NCI-H2081 (cell line): ENCODE measurements at regions not wholly inside any gene's neighbourhood (a gene's known extent, or its start where the extent isn't known, plus 50 kb on each side); places are given as distances from the start of the nearest gene placed in this dataset.

Source experiments
- DNase-seq, 2 experiments: peaks; one replicate each; lab custom pipeline; 2025; lab: John Stamatoyannopoulos, UW

- peak; percentile 68 to 84 for DNase-seq
Measured at GRCh38 chr3:39000008-39000450, 51.7 kb downstream of the SCN11A start.

- DNase-seq: no peak
Measured at GRCh38 chr3:38998086-38998485, 53.7 kb downstream of the SCN11A start.

- no peak for DNase-seq
Measured at GRCh38 chr3:38996193-38996592, 55.6 kb downstream of the SCN11A start.

GRCh38 chr3:38994251-38994650 is 57.5 kb downstream of the SCN11A start:
- no peak for DNase-seq

GRCh38 chr3:38992117-38992760 is 59.5 kb downstream of the SCN11A start:
- DNase-seq: no peak

- no peak for DNase-seq
Measured at GRCh38 chr3:38990621-38991020, 61.1 kb downstream of the SCN11A start.

- DNase-seq: no peak
Measured at GRCh38 chr3:38989917-38990510, 61.7 kb downstream of the SCN11A start.

- no peak for DNase-seq
Measured at GRCh38 chr3:38988955-38989354, 62.8 kb downstream of the SCN11A start.

GRCh38 chr3:38987456-38987855 is 64.3 kb downstream of the SCN11A start:
- no peak for DNase-seq

GRCh38 chr3:38986901-38987300 is 64.8 kb downstream of the SCN11A start:
- no peak for DNase-seq

GRCh38 chr3:38985981-38986380 is 65.8 kb downstream of the SCN11A start:
- no peak for DNase-seq

- no peak for DNase-seq
Measured at GRCh38 chr3:38985581-38985980, 66.2 kb downstream of the SCN11A start.

- DNase-seq: no peak
Measured at GRCh38 chr3:38984731-38985130, 67.0 kb downstream of the SCN11A start.

GRCh38 chr3:38984110-38984509 is 67.6 kb downstream of the SCN11A start:
- DNase-seq: no peak

- DNase-seq: no peak
Measured at GRCh38 chr3:38980938-38981337, 70.8 kb downstream of the SCN11A start.

- DNase-seq: no peak
Measured at GRCh38 chr3:38978729-38979128, 73.0 kb downstream of the SCN11A start.

GRCh38 chr3:38970851-38971638 is 80.7 kb downstream of the SCN11A start:
- DNase-seq: no peak

GRCh38 chr3:38969317-38970235 is 82.2 kb downstream of the SCN11A start:
- DNase-seq: no peak

GRCh38 chr3:38968891-38969290 is 82.9 kb downstream of the SCN11A start:
- DNase-seq: no peak

- DNase-seq: no peak
Measured at GRCh38 chr3:38968403-38968802, 83.3 kb downstream of the SCN11A start.

GRCh38 chr3:38967693-38967989 is 84.1 kb downstream of the SCN11A start:
- no peak for DNase-seq
